SK-N-SH (cell line): ENCODE measurements at regions not wholly inside any gene's neighbourhood (a gene's known extent, or its start where the extent isn't known, plus 50 kb on each side); places are given as distances from the start of the nearest gene placed in this dataset.
A peak's percentile ranks its signal among the peaks of the same experiment; 100 is the strongest.

Source experiments
- CTCF ChIA-PET: fragments of 300-600, 350-600 bp; formaldehyde crosslinking; extraction: SDS; loops from one replicate; lab custom pipeline; 2021; lab: Yijun Ruan, JAX
- POLR2A ChIA-PET: fragments of 350-600 bp; sonication (Branson Sonifier 250); formaldehyde crosslinking; extraction: SDS; loops from one replicate; lab custom pipeline; 2020; ENCODE audit warnings: antibody characterized with exemption, inconsistent platforms; lab: Yijun Ruan, JAX
- DNase-seq: peaks from one replicate; pipeline ENCODE4 v3.0.0; 2012
- H2AFZ ChIP-seq: fragments of 200-600 bp; sonication (generic); 2 replicates; pipeline ENCODE4 v1.8.1; 2016; ENCODE audit warnings: antibody characterized with exemption, mild to moderate bottlenecking, low read depth
- H3F3A ChIP-seq: fragments of 200-600 bp; sonication (generic); replicated peaks from 2 replicates; pipeline ENCODE3; 2016; ENCODE audit warnings: antibody characterized with exemption, mild to moderate bottlenecking; ENCODE audit not compliant: insufficient read depth
- H3K27ac ChIP-seq, 2 experiments: fragments of 200-500 bp in 1 of 2; fragments of 200-600 bp in 1 of 2; sonication (Bioruptor generic) in 1 of 2; sonication (generic), shearing (Covaris generic) in 1 of 2; 2 replicates each; pipeline versions ENCODE4 v1.5.1 to v1.6.1; 2014 to 2016; ENCODE audit warnings: low read depth in 2 of 2, inconsistent platforms in 1 of 2, low read length in 1 of 2, mild to moderate bottlenecking in 1 of 2, mixed read lengths in 1 of 2
- H3K27me3 ChIP-seq: fragments of 200-600 bp; sonication (generic), shearing (Covaris generic); 2 replicates; pipeline ENCODE4 v1.6.1; 2016; ENCODE audit warnings: mixed run types; ENCODE audit not compliant: insufficient read depth
- H3K36me3 ChIP-seq, 2 experiments: fragments of 200-500 bp in 1 of 2; fragments of 200-600 bp in 1 of 2; sonication (Bioruptor generic) in 1 of 2; sonication (generic) in 1 of 2; replicated peaks in 1 of 2; 2 replicates each; pipeline versions ENCODE3 to v1.5.1; 2014 to 2016; ENCODE audit warnings: low read length in 1 of 2, mild to moderate bottlenecking in 1 of 2; ENCODE audit not compliant: insufficient read depth in 2 of 2, control insufficient read depth in 1 of 2
- H3K4me1 ChIP-seq, 2 experiments: fragments of 200-500 bp in 1 of 2; fragments of 200-600 bp in 1 of 2; sonication (Bioruptor generic) in 1 of 2; sonication (generic), shearing (Covaris generic) in 1 of 2; 2 replicates each; pipeline versions ENCODE4 v1.5.1 to v1.6.1; 2014 to 2016; ENCODE audit warnings: low read depth in 1 of 2, low read length in 1 of 2, mixed run types in 1 of 2; ENCODE audit not compliant: insufficient read depth in 2 of 2, control insufficient read depth in 1 of 2
- H3K4me2 ChIP-seq: fragments of 200-600 bp; sonication (generic), shearing (Covaris generic); 2 replicates; pipeline ENCODE4 v1.6.1; 2017; ENCODE audit warnings: mixed run types
- H3K4me3 ChIP-seq, 2 experiments: fragments of 200-500 bp in 1 of 2; fragments of 200-600 bp in 1 of 2; sonication (Bioruptor generic) in 1 of 2; sonication (generic), shearing (Covaris generic) in 1 of 2; 2 replicates each; pipeline versions ENCODE4 v1.5.1 to v1.8.1; 2014 to 2016; ENCODE audit warnings: low read depth in 2 of 2, inconsistent platforms in 1 of 2, low read length in 1 of 2, mild to moderate bottlenecking in 1 of 2, mixed read lengths in 1 of 2, moderate library complexity in 1 of 2
- H3K79me2 ChIP-seq: fragments of 200-600 bp; sonication (generic); 2 replicates; pipeline ENCODE4 v1.8.1; 2017; ENCODE audit warnings: mild to moderate bottlenecking; ENCODE audit not compliant: insufficient read depth
- H3K9ac ChIP-seq: fragments of 200-600 bp; sonication (generic); 2 replicates; pipeline ENCODE4 v1.6.1; 2017; ENCODE audit warnings: mixed run types
- H3K9me2 ChIP-seq: fragments of 200-600 bp; sonication (generic); 2 replicates; pipeline ENCODE4 v1.6.1; 2017; ENCODE audit warnings: mixed run types
- H3K9me3 ChIP-seq: fragments of 200-600 bp; sonication (generic); 2 replicates; pipeline ENCODE4 v1.6.1; 2017; ENCODE audit warnings: mixed run types, mild to moderate bottlenecking, moderate library complexity
- H4K20me1 ChIP-seq: fragments of 200-600 bp; sonication (generic); 2 replicates; pipeline ENCODE4 v1.6.1; 2017; ENCODE audit warnings: mild to moderate bottlenecking, mixed run types; ENCODE audit not compliant: insufficient read depth
- IRF3 ChIP-seq: fragments of 150-350 bp; IDR thresholded peaks from 2 replicates; pipeline ENCODE4 v1.6.1; 2016; ENCODE audit warnings: mild to moderate bottlenecking, low read depth, low read length
- JUND ChIP-seq: IDR thresholded peaks from 2 replicates; pipeline ENCODE4 v1.4.0; 2012
- MEF2A ChIP-seq: IDR thresholded peaks from 2 replicates; pipeline ENCODE4 v1.4.0; 2012; ENCODE audit warnings: low read depth, borderline replicate concordance
- NFIC ChIP-seq: IDR thresholded peaks from 2 replicates; pipeline ENCODE4 v1.4.0; 2012; ENCODE audit warnings: borderline replicate concordance
- TEAD4 ChIP-seq: IDR thresholded peaks from 2 replicates; pipeline ENCODE4 v1.4.0; 2012; ENCODE audit warnings: mild to moderate bottlenecking, borderline replicate concordance; ENCODE audit not compliant: insufficient read depth
- USF2 ChIP-seq: fragments of 150-350 bp; IDR thresholded peaks from 2 replicates; pipeline ENCODE4 v1.6.1; 2017; ENCODE audit warnings: antibody characterized with exemption, low read length, low read depth, borderline replicate concordance
- YY1 ChIP-seq: IDR thresholded peaks from 2 replicates; pipeline ENCODE4 v1.4.0; 2012; ENCODE audit warnings: low read depth, mild to moderate bottlenecking
- ZBTB33 ChIP-seq: IDR thresholded peaks from 2 replicates; pipeline ENCODE4 v1.4.0; 2012; ENCODE audit warnings: low read depth, borderline replicate concordance
- WGBS: methylation state at CpG from one replicate; pipeline ENCODE4 v1.1.6; 2017; ENCODE audit warnings: low lambda C conversion rate; 5-methylcytosine and 5-hydroxymethylcytosine counted together
- TF ChIP-seq, protein P1 (sequence below): fragments of 200-600 bp; sonication (generic); IDR thresholded peaks from 2 replicates; pipeline ENCODE4 v1.6.1; 2017; ENCODE audit warnings: antibody characterized with exemption, mild to moderate bottlenecking, moderate library complexity
- TF ChIP-seq, protein P2 (sequence below): IDR thresholded peaks from 2 replicates; pipeline ENCODE4; 2012
- TF ChIP-seq, protein P3 (sequence below): IDR thresholded peaks from 2 replicates; pipeline ENCODE4 v1.6.1; 2012; ENCODE audit warnings: mild to moderate bottlenecking, low read depth, low read length, moderate library complexity

DNA sequence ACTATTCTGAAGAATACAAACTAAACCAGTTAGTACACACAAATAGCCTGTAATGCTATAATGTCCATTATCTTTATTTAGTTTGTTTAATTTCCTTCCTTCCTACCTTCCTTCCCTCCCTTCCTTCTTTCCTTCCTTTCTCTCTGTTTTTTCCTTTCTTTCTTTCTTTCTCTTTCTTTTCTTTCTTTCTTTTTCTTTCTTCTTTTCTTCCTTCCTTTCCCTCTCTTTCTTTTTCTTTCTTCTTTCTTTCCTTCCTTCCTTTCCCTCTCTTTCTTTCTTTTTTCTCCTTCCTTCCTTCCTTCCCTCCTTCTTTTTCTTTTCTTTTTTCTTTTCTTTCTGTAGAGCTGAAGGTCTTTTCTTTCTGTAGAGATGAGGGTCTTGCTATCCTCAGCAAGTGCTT is 131.2 kb downstream of the TMEM30B start (continued):
- no peak for TF ChIP-seq TEAD4

DNA sequence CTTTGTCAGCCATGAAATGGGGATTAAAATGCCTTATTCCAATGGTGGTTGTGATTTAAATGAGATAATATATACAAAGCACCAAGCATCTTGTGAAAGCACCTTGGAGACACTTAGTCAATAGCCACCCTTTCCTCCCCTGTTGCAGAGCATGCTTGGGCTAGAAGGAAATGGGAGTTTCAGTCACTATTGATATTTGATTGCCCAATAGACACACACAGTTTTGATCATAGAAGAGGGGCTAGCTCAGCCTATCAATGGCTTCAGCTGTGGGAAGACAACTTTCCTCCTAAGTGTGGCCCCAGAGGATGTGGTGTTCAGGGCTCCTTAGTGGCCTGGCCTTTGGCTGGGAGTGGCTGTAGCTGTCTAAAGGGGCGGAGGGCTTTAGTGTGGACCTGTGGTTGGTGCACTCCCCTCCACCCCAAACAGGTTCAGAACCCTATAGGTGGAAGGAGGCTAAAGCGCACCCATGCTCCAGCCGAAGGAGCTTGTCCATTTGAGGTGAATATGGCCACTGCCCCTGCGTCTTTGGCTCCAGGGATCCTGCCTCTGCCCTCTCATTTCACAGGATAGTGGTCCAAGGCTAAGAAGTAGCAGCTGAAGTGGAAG is 132.3 kb downstream of the TMEM30B start:
- H3K4me2 ChIP-seq: no peak overlapping the region
- H4K20me1 ChIP-seq: no peaks in the 10 kb centered on the region
- TF ChIP-seq YY1: no peak
- TF ChIP-seq, protein P1, sequence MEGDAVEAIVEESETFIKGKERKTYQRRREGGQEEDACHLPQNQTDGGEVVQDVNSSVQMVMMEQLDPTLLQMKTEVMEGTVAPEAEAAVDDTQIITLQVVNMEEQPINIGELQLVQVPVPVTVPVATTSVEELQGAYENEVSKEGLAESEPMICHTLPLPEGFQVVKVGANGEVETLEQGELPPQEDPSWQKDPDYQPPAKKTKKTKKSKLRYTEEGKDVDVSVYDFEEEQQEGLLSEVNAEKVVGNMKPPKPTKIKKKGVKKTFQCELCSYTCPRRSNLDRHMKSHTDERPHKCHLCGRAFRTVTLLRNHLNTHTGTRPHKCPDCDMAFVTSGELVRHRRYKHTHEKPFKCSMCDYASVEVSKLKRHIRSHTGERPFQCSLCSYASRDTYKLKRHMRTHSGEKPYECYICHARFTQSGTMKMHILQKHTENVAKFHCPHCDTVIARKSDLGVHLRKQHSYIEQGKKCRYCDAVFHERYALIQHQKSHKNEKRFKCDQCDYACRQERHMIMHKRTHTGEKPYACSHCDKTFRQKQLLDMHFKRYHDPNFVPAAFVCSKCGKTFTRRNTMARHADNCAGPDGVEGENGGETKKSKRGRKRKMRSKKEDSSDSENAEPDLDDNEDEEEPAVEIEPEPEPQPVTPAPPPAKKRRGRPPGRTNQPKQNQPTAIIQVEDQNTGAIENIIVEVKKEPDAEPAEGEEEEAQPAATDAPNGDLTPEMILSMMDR: no peak
- TF ChIP-seq, protein P2, sequence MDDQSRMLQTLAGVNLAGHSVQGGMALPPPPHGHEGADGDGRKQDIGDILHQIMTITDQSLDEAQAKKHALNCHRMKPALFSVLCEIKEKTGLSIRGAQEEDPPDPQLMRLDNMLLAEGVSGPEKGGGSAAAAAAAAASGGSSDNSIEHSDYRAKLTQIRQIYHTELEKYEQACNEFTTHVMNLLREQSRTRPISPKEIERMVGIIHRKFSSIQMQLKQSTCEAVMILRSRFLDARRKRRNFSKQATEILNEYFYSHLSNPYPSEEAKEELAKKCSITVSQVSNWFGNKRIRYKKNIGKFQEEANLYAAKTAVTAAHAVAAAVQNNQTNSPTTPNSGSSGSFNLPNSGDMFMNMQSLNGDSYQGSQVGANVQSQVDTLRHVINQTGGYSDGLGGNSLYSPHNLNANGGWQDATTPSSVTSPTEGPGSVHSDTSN: no peak
- TF ChIP-seq NFIC: no peak
- no peak for TF ChIP-seq IRF3
- peaks cover 52 to 64% of the 10 kb centered on the region in 2 experiments for H3K4me1 ChIP-seq
- H3F3A ChIP-seq: peaks cover 60% of the 10 kb centered on the region
- no peak overlapping the region for H3K4me3 ChIP-seq
- CTCF ChIA-PET: interaction anchor here (1.1 kb wide), 1 partner anchor 524 kb away, joined by 3 read pairs; no protein-coding TSS in a partner anchor
- POLR2A ChIA-PET: no interaction called here
- 92% methylated on average over 3 of the region's 4 CpGs for WGBS
- peak overlapping the region; percentile 97 to 99; a peak in 3 of 4 replicates for H3K27ac ChIP-seq
- no peaks in the 10 kb centered on the region for H3K9me3 ChIP-seq
- H3K27me3 ChIP-seq: no peaks in the 10 kb centered on the region
- H3K79me2 ChIP-seq: no peaks in the 10 kb centered on the region
- DNase-seq: no peak
- H3K36me3 ChIP-seq: no peaks in the 10 kb centered on the region
- no peak overlapping the region for H2AFZ ChIP-seq
- H3K9me2 ChIP-seq: no peaks in the 10 kb centered on the region
- 0 out of 2 replicates have a peak overlapping the region, but pooled peaks have one; percentile 64 for H3K9ac ChIP-seq

DNA sequence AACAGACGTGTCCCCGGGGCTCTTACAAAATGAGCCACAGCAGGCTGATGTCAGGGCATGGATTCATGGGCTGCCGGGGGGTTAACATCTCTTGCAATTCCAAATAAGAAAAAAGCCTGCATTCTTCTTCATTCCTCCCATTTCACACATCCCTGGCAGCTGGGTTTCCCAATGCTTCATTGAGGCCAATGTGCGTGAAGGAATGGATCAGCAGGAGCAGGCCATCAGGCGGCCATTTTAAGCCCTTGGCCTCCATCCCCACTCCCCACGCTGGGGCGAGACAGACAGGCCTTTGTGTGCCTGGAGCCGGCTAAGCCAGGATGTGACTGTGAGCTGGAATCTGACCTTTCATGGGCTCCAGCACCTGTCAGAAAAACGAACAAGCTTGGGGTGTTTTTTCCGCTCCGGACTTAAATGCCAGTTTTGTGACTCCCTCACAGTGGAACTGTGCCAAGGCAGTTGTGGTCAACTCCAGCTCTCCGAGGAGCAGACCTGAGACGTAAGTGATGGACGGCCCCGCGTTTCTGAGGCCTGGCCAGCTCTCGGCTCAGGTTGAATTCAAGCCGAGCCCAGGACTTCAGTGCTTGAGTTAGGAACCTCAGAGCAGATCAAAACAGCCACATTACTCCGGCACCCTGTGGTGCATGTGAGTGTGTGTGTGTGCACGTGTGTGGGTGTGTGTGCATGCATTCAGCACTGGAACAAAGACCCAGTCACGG is 133.1 kb downstream of the TMEM30B start:
- DNase-seq: no peak
- H2AFZ ChIP-seq: peak overlapping the region; percentile 70; the same call in 1 of the 2 replicates
- POLR2A ChIA-PET: no interaction called here
- TF ChIP-seq JUND (peak; percentile 96), USF2 (no peak), ZBTB33 (peak; percentile 79; the same call in 1 of the 2 replicates), MEF2A (peak; percentile 63; the same call in 1 of the 2 replicates)
- TF ChIP-seq, protein P3, sequence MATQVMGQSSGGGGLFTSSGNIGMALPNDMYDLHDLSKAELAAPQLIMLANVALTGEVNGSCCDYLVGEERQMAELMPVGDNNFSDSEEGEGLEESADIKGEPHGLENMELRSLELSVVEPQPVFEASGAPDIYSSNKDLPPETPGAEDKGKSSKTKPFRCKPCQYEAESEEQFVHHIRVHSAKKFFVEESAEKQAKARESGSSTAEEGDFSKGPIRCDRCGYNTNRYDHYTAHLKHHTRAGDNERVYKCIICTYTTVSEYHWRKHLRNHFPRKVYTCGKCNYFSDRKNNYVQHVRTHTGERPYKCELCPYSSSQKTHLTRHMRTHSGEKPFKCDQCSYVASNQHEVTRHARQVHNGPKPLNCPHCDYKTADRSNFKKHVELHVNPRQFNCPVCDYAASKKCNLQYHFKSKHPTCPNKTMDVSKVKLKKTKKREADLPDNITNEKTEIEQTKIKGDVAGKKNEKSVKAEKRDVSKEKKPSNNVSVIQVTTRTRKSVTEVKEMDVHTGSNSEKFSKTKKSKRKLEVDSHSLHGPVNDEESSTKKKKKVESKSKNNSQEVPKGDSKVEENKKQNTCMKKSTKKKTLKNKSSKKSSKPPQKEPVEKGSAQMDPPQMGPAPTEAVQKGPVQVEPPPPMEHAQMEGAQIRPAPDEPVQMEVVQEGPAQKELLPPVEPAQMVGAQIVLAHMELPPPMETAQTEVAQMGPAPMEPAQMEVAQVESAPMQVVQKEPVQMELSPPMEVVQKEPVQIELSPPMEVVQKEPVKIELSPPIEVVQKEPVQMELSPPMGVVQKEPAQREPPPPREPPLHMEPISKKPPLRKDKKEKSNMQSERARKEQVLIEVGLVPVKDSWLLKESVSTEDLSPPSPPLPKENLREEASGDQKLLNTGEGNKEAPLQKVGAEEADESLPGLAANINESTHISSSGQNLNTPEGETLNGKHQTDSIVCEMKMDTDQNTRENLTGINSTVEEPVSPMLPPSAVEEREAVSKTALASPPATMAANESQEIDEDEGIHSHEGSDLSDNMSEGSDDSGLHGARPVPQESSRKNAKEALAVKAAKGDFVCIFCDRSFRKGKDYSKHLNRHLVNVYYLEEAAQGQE: peak; percentile 60

More for the DNA sequence above, 133.1 kb downstream of the TMEM30B start:
- 50% methylated on average over 11 of the region's 21 CpGs for WGBS
- Histone ChIP-seq H3K79me2 (no peaks in the 10 kb centered on the region), H3K27me3 (no peaks in the 10 kb centered on the region), H3K9me2 (no peaks in the 10 kb centered on the region), H3K9me3 (no peaks in the 10 kb centered on the region), H3F3A (peaks cover 54% of the 10 kb centered on the region), H3K4me1 (peaks cover 44 to 55% of the 10 kb centered on the region in 2 experiments), H4K20me1 (no peaks in the 10 kb centered on the region), H3K4me2 (0 out of 2 replicates have a peak overlapping the region, but pooled peaks have one; percentile 23), H3K4me3 (no peak overlapping the region), H3K36me3 (no peaks in the 10 kb centered on the region), H3K27ac (peak overlapping the region; percentile 97 to 99), H3K9ac (peak overlapping the region; percentile 64; the same call in 1 of the 2 replicates)
- CTCF ChIA-PET: interaction anchor here (0.8 to 3.0 kb wide), 4 partner anchors 9 to 523 kb away, joined by 3 to 8 read pairs (median 3); partner anchors contain the start of genes SLC38A6 and TRMT5
